ENCODE measurements at regions not wholly inside any gene's neighbourhood (a gene's known extent, or its start where the extent isn't known, plus 50 kb on each side); places are given as distances from the start of the nearest gene placed in this dataset.

DNA sequence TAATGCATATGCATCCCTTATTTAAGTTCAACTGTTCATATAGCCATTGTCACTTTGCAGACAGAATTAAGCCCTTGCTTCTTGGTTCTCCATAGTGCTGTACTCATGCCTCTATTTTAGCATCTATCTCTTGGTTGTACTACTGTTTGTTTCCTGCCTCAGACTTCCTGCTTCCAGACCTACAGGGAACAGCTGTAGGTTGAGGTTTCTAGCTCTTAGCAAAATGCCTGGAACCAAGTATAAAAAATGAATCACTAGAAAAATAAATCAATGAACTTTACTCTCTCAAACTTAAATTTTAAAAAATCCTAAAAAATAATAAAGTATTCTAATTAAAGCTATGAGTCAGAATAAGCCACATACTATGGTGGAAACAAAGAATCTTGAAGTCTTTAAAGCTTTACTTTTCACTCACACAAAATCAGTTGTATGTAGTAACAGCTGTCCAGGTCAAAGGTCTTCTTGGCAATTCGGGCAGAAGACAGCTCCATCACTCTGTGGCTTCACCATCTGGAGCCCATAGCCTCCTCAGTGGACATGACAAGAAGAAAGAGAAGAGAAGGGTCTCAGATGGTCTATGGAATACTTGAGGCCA lies 1228.1 kb upstream of the GYPC start:
- Histone ChIP-seq H3K4me2 (ENCODE audit: low read length, poor library complexity, severe bottlenecking) (no peak overlapping the region), H2BK12ac (ENCODE audit: low read length in 2 of 2) (no peak overlapping the region), H3K9ac (ENCODE audit: low read length) (no peak overlapping the region), H3K4ac (ENCODE audit: low read depth in 1 of 2, low read length in 2 of 2) (no peak overlapping the region), H3K23ac (ENCODE audit: low read length in 2 of 2) (no peak overlapping the region), H2BK120ac (ENCODE audit: low read depth, low read length) (no peak overlapping the region), H2AFZ (ENCODE audit: low read depth, low read length) (no peak overlapping the region), H3K18ac (ENCODE audit: low read depth in 1 of 2, low read length in 2 of 2) (no peak overlapping the region), H4K91ac (ENCODE audit: low read length) (no peak overlapping the region), H3K4me3 (ENCODE audit: insufficient read depth in 1 of 2, low read depth in 1 of 2, low read length in 2 of 2) (no peak overlapping the region), H3K27me3 (ENCODE audit: control insufficient read depth in 1 of 2, insufficient read depth in 1 of 2, low read length in 2 of 2) (no peaks in the 10 kb centered on the region), H3K4me1 (ENCODE audit: control insufficient read depth, insufficient read depth, low read depth, low read length) (no peaks in the 10 kb centered on the region), H2AK5ac (ENCODE audit: low read length, severe bottlenecking) (no peak overlapping the region), H2BK15ac (ENCODE audit: low read depth, poor library complexity, severe bottlenecking) (no peak overlapping the region), H3K27ac (ENCODE audit: low read length, poor library complexity, severe bottlenecking) (no peak overlapping the region), H3K9me3 (ENCODE audit: control insufficient read depth, low read length) (no peaks in the 10 kb centered on the region), H3K36me3 (ENCODE audit: control insufficient read depth in 1 of 2, insufficient read depth in 2 of 2, low read depth in 1 of 2, low read length in 2 of 2) (no peaks in the 10 kb centered on the region), H3K14ac (ENCODE audit: low read length in 2 of 2) (no peak overlapping the region), H2BK5ac (ENCODE audit: low read depth, low read length, poor library complexity, severe bottlenecking) (no peak overlapping the region), H4K8ac (ENCODE audit: low read length) (no peak overlapping the region), H3K79me1 (replicated peaks; ENCODE audit: low read length, poor library complexity, severe bottlenecking) (no peaks in the 10 kb centered on the region)
- DNase-seq: no peak
- 24% methylated on average over 1 of the region's 1 CpG for WGBS

DNA sequence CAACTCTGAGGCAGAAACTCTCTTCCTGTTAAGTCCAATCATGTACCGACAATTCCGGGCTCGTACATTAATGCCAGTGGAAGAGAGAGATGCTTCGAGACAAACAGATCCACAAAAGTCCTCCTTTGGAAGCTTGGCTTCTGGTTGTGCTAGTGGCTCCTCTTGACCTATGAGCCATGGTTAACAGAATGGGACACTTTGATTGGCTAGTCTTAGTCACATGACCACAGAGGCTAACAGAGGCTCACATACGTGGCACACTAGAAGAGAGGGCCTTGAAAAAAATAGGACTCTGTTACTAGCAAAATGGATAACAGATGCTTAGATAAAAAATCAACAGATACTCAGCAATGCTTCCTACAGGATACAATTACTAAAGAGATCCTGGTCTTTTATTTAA lies 1211.9 kb upstream of the GYPC start:
- Histone ChIP-seq H2BK120ac (ENCODE audit: low read depth, low read length) (no peak overlapping the region), H2AK5ac (ENCODE audit: low read length, severe bottlenecking) (no peak overlapping the region), H2BK15ac (ENCODE audit: low read depth, poor library complexity, severe bottlenecking) (no peak overlapping the region), H2BK5ac (ENCODE audit: low read depth, low read length, poor library complexity, severe bottlenecking) (no peak overlapping the region), H3K27ac (ENCODE audit: low read length, poor library complexity, severe bottlenecking) (no peak overlapping the region), H3K4me3 (ENCODE audit: insufficient read depth in 1 of 2, low read depth in 1 of 2, low read length in 2 of 2) (no peak overlapping the region), H3K9ac (ENCODE audit: low read length) (no peak overlapping the region), H3K4me1 (ENCODE audit: control insufficient read depth, insufficient read depth, low read depth, low read length) (no peaks in the 10 kb centered on the region), H3K9me3 (ENCODE audit: control insufficient read depth, low read length) (no peaks in the 10 kb centered on the region), H3K79me1 (replicated peaks; ENCODE audit: low read length, poor library complexity, severe bottlenecking) (no peaks in the 10 kb centered on the region), H3K36me3 (ENCODE audit: control insufficient read depth in 1 of 2, insufficient read depth in 2 of 2, low read depth in 1 of 2, low read length in 2 of 2) (no peaks in the 10 kb centered on the region), H3K14ac (ENCODE audit: low read length in 2 of 2) (no peak overlapping the region), H3K4me2 (ENCODE audit: low read length, poor library complexity, severe bottlenecking) (no peak overlapping the region), H2AFZ (ENCODE audit: low read depth, low read length) (no peak overlapping the region), H4K91ac (ENCODE audit: low read length) (no peak overlapping the region), H3K18ac (ENCODE audit: low read depth in 1 of 2, low read length in 2 of 2) (no peak overlapping the region), H3K23ac (ENCODE audit: low read length in 2 of 2) (no peak overlapping the region), H4K8ac (ENCODE audit: low read length) (no peak overlapping the region), H3K4ac (ENCODE audit: low read depth in 1 of 2, low read length in 2 of 2) (no peak overlapping the region), H2BK12ac (ENCODE audit: low read length in 2 of 2) (no peak overlapping the region), H3K27me3 (ENCODE audit: control insufficient read depth in 1 of 2, insufficient read depth in 1 of 2, low read length in 2 of 2) (no peaks in the 10 kb centered on the region)
- WGBS: 93% methylated on average over 5 of the region's 5 CpGs
- DNase-seq: no peak

DNA sequence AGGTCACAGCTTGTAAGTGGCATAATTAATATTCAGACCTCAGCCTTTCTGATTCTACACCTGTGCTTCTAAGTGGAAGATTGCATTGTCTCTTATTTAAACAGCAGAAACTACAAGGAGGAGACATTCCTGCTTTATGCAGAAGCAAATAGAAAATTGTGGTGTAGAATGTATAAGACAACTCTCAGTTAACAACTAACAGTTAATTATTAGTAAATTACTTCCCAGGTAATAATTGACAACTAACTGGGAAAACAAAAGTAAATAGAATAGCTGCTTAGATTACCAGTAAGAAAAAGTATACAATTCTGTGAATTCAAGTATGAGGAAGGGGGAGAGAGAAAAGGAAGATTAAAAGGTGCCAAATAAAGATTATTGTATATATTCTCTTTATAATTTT lies 1210.5 kb upstream of the GYPC start:
- Histone ChIP-seq H3K36me3 (ENCODE audit: control insufficient read depth in 1 of 2, insufficient read depth in 2 of 2, low read depth in 1 of 2, low read length in 2 of 2) (no peaks in the 10 kb centered on the region), H3K4me3 (ENCODE audit: insufficient read depth in 1 of 2, low read depth in 1 of 2, low read length in 2 of 2) (no peak overlapping the region), H2BK120ac (ENCODE audit: low read depth, low read length) (no peak overlapping the region), H3K4ac (ENCODE audit: low read depth in 1 of 2, low read length in 2 of 2) (no peak overlapping the region), H3K23ac (ENCODE audit: low read length in 2 of 2) (no peak overlapping the region), H3K18ac (ENCODE audit: low read depth in 1 of 2, low read length in 2 of 2) (no peak overlapping the region), H3K27ac (ENCODE audit: low read length, poor library complexity, severe bottlenecking) (no peak overlapping the region), H3K4me2 (ENCODE audit: low read length, poor library complexity, severe bottlenecking) (no peak overlapping the region), H2AK5ac (ENCODE audit: low read length, severe bottlenecking) (no peak overlapping the region), H3K4me1 (ENCODE audit: control insufficient read depth, insufficient read depth, low read depth, low read length) (no peaks in the 10 kb centered on the region), H3K9me3 (ENCODE audit: control insufficient read depth, low read length) (no peaks in the 10 kb centered on the region), H4K91ac (ENCODE audit: low read length) (no peak overlapping the region), H4K8ac (ENCODE audit: low read length) (no peak overlapping the region), H2BK12ac (ENCODE audit: low read length in 2 of 2) (no peak overlapping the region), H3K79me1 (replicated peaks; ENCODE audit: low read length, poor library complexity, severe bottlenecking) (no peaks in the 10 kb centered on the region), H3K27me3 (ENCODE audit: control insufficient read depth in 1 of 2, insufficient read depth in 1 of 2, low read length in 2 of 2) (no peaks in the 10 kb centered on the region), H3K14ac (ENCODE audit: low read length in 2 of 2) (no peak overlapping the region), H2BK15ac (ENCODE audit: low read depth, poor library complexity, severe bottlenecking) (no peak overlapping the region), H3K9ac (ENCODE audit: low read length) (no peak overlapping the region), H2AFZ (ENCODE audit: low read depth, low read length) (no peak overlapping the region), H2BK5ac (ENCODE audit: low read depth, low read length, poor library complexity, severe bottlenecking) (no peak overlapping the region)
- no peak for DNase-seq

DNA sequence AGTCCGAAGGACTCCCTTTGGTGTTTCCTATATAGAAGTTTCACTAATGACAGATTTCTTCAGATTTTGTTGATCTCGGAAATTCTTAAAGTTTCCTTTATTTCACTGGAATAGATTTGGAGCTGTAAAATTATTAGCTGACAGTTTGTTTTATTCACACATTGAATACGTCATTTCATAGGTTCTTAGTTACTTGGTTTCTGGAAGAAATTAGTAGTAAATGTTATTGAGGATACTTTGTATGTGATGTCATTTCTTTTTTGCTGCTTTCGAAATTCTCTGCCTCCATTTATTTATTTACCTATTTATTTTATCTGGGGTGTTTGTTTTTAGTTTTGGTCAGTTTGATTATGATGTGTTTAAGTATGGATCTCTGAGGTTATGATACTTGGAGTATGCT lies 1205.9 kb upstream of the GYPC start:
- no peaks in the 10 kb centered on the region for H3K4me1 ChIP-seq (ENCODE audit: control insufficient read depth, insufficient read depth, low read depth, low read length)
- H2BK120ac ChIP-seq (ENCODE audit: low read depth, low read length): no peak overlapping the region
- H2AFZ ChIP-seq (ENCODE audit: low read depth, low read length): no peak overlapping the region
- no peaks in the 10 kb centered on the region for H3K79me1 ChIP-seq (replicated peaks; ENCODE audit: low read length, poor library complexity, severe bottlenecking)
- no peak overlapping the region for H3K18ac ChIP-seq (ENCODE audit: low read depth in 1 of 2, low read length in 2 of 2)
- no peak overlapping the region for H3K23ac ChIP-seq (ENCODE audit: low read length in 2 of 2)
- no peak overlapping the region for H2BK5ac ChIP-seq (ENCODE audit: low read depth, low read length, poor library complexity, severe bottlenecking)
- H3K4ac ChIP-seq (ENCODE audit: low read depth in 1 of 2, low read length in 2 of 2): no peak overlapping the region
- no peak overlapping the region for H3K14ac ChIP-seq (ENCODE audit: low read length in 2 of 2)
- no peak overlapping the region for H3K9ac ChIP-seq (ENCODE audit: low read length)
- WGBS: 80% methylated on average over 1 of the region's 4 CpGs
- H3K4me3 ChIP-seq (ENCODE audit: insufficient read depth in 1 of 2, low read depth in 1 of 2, low read length in 2 of 2): no peak overlapping the region
- no peak overlapping the region for H4K91ac ChIP-seq (ENCODE audit: low read length)
- H4K8ac ChIP-seq (ENCODE audit: low read length): no peak overlapping the region
- no peaks in the 10 kb centered on the region for H3K36me3 ChIP-seq (ENCODE audit: control insufficient read depth in 1 of 2, insufficient read depth in 2 of 2, low read depth in 1 of 2, low read length in 2 of 2)
- H3K4me2 ChIP-seq (ENCODE audit: low read length, poor library complexity, severe bottlenecking): no peak overlapping the region
- H3K9me3 ChIP-seq (ENCODE audit: control insufficient read depth, low read length): peaks cover 5% of the 10 kb centered on the region
- no peak for DNase-seq
- no peak overlapping the region for H2AK5ac ChIP-seq (ENCODE audit: low read length, severe bottlenecking)
- no peaks in the 10 kb centered on the region for H3K27me3 ChIP-seq (ENCODE audit: control insufficient read depth in 1 of 2, insufficient read depth in 1 of 2, low read length in 2 of 2)
- H2BK15ac ChIP-seq (ENCODE audit: low read depth, poor library complexity, severe bottlenecking): no peak overlapping the region
- no peak overlapping the region for H2BK12ac ChIP-seq (ENCODE audit: low read length in 2 of 2)
- no peak overlapping the region for H3K27ac ChIP-seq (ENCODE audit: low read length, poor library complexity, severe bottlenecking)
